ENCODE measurements at regions not wholly inside any gene's neighbourhood (a gene's known extent, or its start where the extent isn't known, plus 50 kb on each side); places are given as distances from the start of the nearest gene placed in this dataset.
A peak's percentile ranks its signal among the peaks of the same experiment; 100 is the strongest.
"Not testable (repeated sequence)": the region's sequence is repeated elsewhere in the genome, so short reads cannot be mapped to it uniquely, and the experiment has no call there.

DNA sequence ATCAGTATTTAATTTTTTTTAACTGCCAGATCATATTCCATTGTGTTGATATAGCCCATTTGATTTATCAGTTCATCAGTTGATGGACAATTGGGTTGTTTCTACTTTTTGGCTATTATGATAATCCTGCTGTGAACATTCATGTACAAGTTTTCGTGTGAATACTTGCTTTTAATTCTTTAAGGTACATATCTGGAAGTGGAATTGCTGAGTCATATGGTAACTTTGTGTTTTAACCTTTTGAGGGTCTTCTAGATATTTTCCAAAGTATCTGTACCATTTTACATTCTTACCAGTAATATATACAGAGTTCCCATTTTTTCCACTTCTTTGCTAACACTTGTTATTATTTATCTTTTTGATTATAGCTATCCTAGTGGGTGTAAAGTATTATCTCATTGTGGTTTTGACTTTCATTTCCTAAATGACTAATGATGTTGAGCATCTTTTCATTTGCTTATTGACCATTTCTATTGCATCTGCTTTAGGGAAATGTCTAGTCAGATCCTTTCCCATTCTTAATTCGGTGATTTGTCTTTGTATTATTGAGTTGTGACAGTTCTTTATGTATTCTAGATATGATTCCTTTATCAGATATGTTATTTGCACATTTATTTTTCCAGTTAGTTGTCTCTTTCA is 75.2 kb upstream of the NUDT6 start (continued):
- TF ChIP-seq RBBP5 (conservative IDR thresholded peaks at IDR 0.05) = no peak
- TF ChIP-seq EGR1 (IDR thresholded peaks at IDR 0.05; ENCODE audit: borderline replicate concordance in 1 of 2, low read depth in 2 of 2, low read length in 2 of 2) = no peak
- TF ChIP-seq JUNB (IDR thresholded peaks at IDR 0.05) = peak; percentile 97
- no peak for TF ChIP-seq MXI1 (IDR thresholded peaks at IDR 0.05; ENCODE audit: low read depth, low read length)
- TF ChIP-seq, protein P1, sequence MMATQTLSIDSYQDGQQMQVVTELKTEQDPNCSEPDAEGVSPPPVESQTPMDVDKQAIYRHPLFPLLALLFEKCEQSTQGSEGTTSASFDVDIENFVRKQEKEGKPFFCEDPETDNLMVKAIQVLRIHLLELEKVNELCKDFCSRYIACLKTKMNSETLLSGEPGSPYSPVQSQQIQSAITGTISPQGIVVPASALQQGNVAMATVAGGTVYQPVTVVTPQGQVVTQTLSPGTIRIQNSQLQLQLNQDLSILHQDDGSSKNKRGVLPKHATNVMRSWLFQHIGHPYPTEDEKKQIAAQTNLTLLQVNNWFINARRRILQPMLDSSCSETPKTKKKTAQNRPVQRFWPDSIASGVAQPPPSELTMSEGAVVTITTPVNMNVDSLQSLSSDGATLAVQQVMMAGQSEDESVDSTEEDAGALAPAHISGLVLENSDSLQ (IDR thresholded peaks at IDR 0.05) = no peak
- TF ChIP-seq NFYB (IDR thresholded peaks at IDR 0.05; ENCODE audit: insufficient read depth, low read depth, low read length) = no peak
- peak; percentile 59; the same call in 1 of the 2 replicates for TF ChIP-seq CBFB (IDR thresholded peaks at IDR 0.05; ENCODE audit: low read depth)
- TF ChIP-seq RUNX3 (IDR thresholded peaks at IDR 0.05; ENCODE audit: low read length) = peak; percentile 95

- BruUV-seq (replicated peaks); in situ Hi-C loops (cut with MboI); H3K4me3 ChIP-seq; intact Hi-C loops (cut with micrococcal nuclease; ENCODE audit: unreplicated experiment); SMC1A ChIA-PET (ENCODE audit: uncharacterized antibody, unreplicated experiment); H3K27me3 ChIP-seq (replicated peaks in 1 of 2; ENCODE audit: control insufficient read depth in 2 of 2, insufficient read depth in 2 of 2, low read length in 1 of 2); H3K27ac ChIP-seq (ENCODE audit: control insufficient read depth, insufficient read depth); H3K9ac ChIP-seq (ENCODE audit: control insufficient read depth, insufficient read depth, low read length); H2AFZ ChIP-seq (ENCODE audit: control insufficient read depth, low read depth, low read length); POLR2A ChIA-PET; H3K4me1 ChIP-seq (ENCODE audit: control insufficient read depth, insufficient read depth, low read length); H4K20me1 ChIP-seq (ENCODE audit: control insufficient read depth, insufficient read depth); FAIRE-seq; RAD21 ChIA-PET (ENCODE audit: unreplicated experiment); H3K36me3 ChIP-seq (ENCODE audit: control insufficient read depth in 2 of 2, insufficient read depth in 2 of 2, low read length in 1 of 2); H3K9me3 ChIP-seq (replicated peaks; ENCODE audit: control insufficient read depth, insufficient read depth, low read length); H3K4me2 ChIP-seq (ENCODE audit: control insufficient read depth, insufficient read depth); DNase-seq (ENCODE audit: low read depth, low spot score); H3K79me2 ChIP-seq (ENCODE audit: control insufficient read depth, insufficient read depth, low read length); ATAC-seq; CTCF ChIA-PET: not testable (repeated sequence)
- WGBS (ENCODE audit: insufficient coverage, insufficient replicate concordance, low lambda C conversion rate, missing lambda C conversion rate) = 97% methylated on average over 17 of the region's 17 CpGs
Observed at GRCh38 chr4:123004079-123004478, 81.7 kb upstream of the NUDT6 start.

DNA sequence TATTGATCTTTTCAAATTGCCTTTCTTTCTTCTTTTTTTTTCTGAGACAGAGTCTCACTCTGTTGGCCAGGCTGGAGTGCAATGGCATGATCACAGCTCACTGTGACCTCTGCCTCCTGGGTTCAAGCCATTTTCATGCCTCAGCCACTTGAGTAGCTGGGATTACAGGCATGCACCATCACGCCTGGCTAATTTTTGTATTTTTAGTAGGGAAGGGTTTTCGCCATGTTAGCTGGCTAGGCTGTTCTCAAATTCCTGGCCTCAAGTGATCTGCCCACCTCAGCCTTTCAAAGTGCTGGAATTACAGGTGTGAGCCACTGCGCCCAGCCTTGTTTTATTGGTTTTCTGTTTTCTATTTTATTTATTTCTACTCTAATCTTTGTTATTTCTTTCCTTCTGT is 82.7 kb upstream of the NUDT6 start:
- H4K20me1 ChIP-seq (ENCODE audit: control insufficient read depth, insufficient read depth); FAIRE-seq; CTCF ChIA-PET; DNase-seq (ENCODE audit: low read depth, low spot score); intact Hi-C loops (cut with micrococcal nuclease; ENCODE audit: unreplicated experiment); H3K27ac ChIP-seq (ENCODE audit: control insufficient read depth, insufficient read depth); H3K4me1 ChIP-seq (ENCODE audit: control insufficient read depth, insufficient read depth, low read length); SMC1A ChIA-PET (ENCODE audit: uncharacterized antibody, unreplicated experiment); H3K79me2 ChIP-seq (ENCODE audit: control insufficient read depth, insufficient read depth, low read length); RAD21 ChIA-PET (ENCODE audit: unreplicated experiment); H2AFZ ChIP-seq (ENCODE audit: control insufficient read depth, low read depth, low read length); H3K4me3 ChIP-seq; H3K9ac ChIP-seq (ENCODE audit: control insufficient read depth, insufficient read depth, low read length); H3K4me2 ChIP-seq (ENCODE audit: control insufficient read depth, insufficient read depth); ATAC-seq; H3K36me3 ChIP-seq (ENCODE audit: control insufficient read depth in 2 of 2, insufficient read depth in 2 of 2, low read length in 1 of 2); H3K27me3 ChIP-seq (replicated peaks in 1 of 2; ENCODE audit: control insufficient read depth in 2 of 2, insufficient read depth in 2 of 2, low read length in 1 of 2); in situ Hi-C loops (cut with MboI); H3K9me3 ChIP-seq (replicated peaks; ENCODE audit: control insufficient read depth, insufficient read depth, low read length); POLR2A ChIA-PET; BruUV-seq (replicated peaks): not testable (repeated sequence)
- WGBS (ENCODE audit: insufficient coverage, insufficient replicate concordance, low lambda C conversion rate, missing lambda C conversion rate) = 77% methylated on average over 3 of the region's 3 CpGs
